ENCODE measurements at regions not wholly inside any gene's neighbourhood (a gene's known extent, or its start where the extent isn't known, plus 50 kb on each side); places are given as distances from the start of the nearest gene placed in this dataset.

GRCh38 chr4:120130786-120131185 is 64.1 kb upstream of the MAD2L1 start:
- Histone ChIP-seq H3K27ac (no peak overlapping the region), H3K36me3 (ENCODE audit: insufficient read depth, low read length) (no peaks in the 10 kb centered on the region), H3K4me3 (no peak overlapping the region), H3K9me3 (ENCODE audit: low read depth, low read length) (no peaks in the 10 kb centered on the region), H3K9ac (ENCODE audit: insufficient read length) (no peak overlapping the region)
- no peak for DNase-seq (ENCODE audit: low read depth, low spot score)
- no peak for TF ChIP-seq EZH2 (IDR thresholded peaks at IDR 0.05)
- no peak for TF ChIP-seq POLR2AphosphoS5 (IDR thresholded peaks at IDR 0.05; ENCODE audit: borderline replicate concordance, low read depth, low read length)
- no peak for TF ChIP-seq FOXP2 (optimal IDR thresholded peaks at IDR 0.05; ENCODE audit: control extremely low read depth, extremely low read length, insufficient read depth)
